ENCODE measurements at regions not wholly inside any gene's neighbourhood (a gene's known extent, or its start where the extent isn't known, plus 50 kb on each side); places are given as distances from the start of the nearest gene placed in this dataset.

DNA sequence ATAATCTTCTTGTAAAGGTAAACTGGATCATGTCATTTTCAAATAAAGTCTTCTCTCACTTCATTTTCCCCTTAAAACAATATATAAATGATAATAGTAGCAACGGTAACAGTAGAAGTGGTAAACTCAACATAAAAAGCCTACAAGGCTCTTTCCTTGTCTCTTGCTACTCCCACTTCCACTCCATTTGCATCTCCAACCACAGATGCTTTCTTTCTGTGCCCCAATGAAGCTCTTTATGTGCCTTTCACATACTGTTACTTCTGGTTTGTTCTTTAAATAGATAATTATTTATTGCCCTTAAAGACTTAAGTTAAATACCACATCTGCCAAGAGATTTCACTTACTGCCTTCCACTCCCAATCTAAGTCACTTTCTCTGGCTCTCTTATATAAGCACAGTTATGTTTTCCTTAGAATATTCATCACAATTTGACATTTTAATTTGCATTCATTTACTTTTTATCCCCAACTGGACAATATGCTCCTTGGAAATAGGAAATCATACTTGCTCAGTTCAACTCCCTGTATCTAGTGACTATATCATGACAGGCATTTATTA is 149.9 kb downstream of the CRPPA start:
- TF ChIP-seq CTCF (conservative IDR thresholded peaks at IDR 0.05 in 1 of 2, IDR thresholded peaks at IDR 0.05 in 1 of 2; ENCODE audit: low read depth in 1 of 2, low read length in 2 of 2) = no peak
- TF ChIP-seq EZH2 (IDR thresholded peaks at IDR 0.05; ENCODE audit: low read length, missing control alignments) = no peak
